K562 (cell line): ENCODE measurements at regions not wholly inside any gene's neighbourhood (a gene's known extent, or its start where the extent isn't known, plus 50 kb on each side); places are given as distances from the start of the nearest gene placed in this dataset.

ENCODE experiments used
- ATAC-seq: fragments of 200-7000 bp; cut with Tn5 transposase; 3 replicates; pipeline ENCODE4 v1.9.1; 2020; ENCODE audit warnings: moderate library complexity
- BruUV-seq: library from RNA; stranded (reverse); fragments of 400-500 nt; replicated peaks from 2 replicates; lab custom pipeline; 2021; lab: Mats Ljungman, UMichigan
- CTCF ChIA-PET: fragments of 300-600 bp; formaldehyde crosslinking; extraction: SDS; loops from one replicate; lab custom pipeline; 2021; ENCODE audit warnings: low intra/inter-chr PET ratio; lab: Yijun Ruan, JAX
- POLR2A ChIA-PET: fragments of 300-600, 350-650 bp; sonication (Branson Sonifier 250); formaldehyde crosslinking; extraction: SDS; loops from one replicate; lab custom pipeline; 2021; ENCODE audit warnings: antibody characterized with exemption, inconsistent platforms; lab: Yijun Ruan, JAX
- DNase-seq, 4 experiments: peaks; one replicate each; pipeline versions ENCODE4 v3.0.0 to v3.0.0-alpha.2; 2011 to 2018; ENCODE audit warnings: low spot score in 3 of 4, mixed read lengths in 3 of 4; ENCODE audit errors: extremely low read depth in 1 of 4
- FAIRE-seq: peaks from 2 replicates; lab custom pipeline; 2011; peaks lifted over from hg19 to GRCh38; lab: Jason Lieb, UNC
- H2AFZ ChIP-seq: 2 replicates; pipeline ENCODE4 v1.6.0; 2011; ENCODE audit warnings: low read depth, low read length, control low read depth, inconsistent platforms
- H3K27ac ChIP-seq: fragments of 200-600 bp; 3 replicates; pipeline ENCODE4 v1.8.0; 2011; ENCODE audit warnings: low read depth, mild to moderate bottlenecking, control low read depth, inconsistent platforms, low read length, moderate library complexity, mixed read lengths; ENCODE audit errors: extremely low read depth
- H3K27me3 ChIP-seq, 2 experiments: fragments of 300-600 bp in 1 of 2; 2 replicates in 1 of 2; 3 replicates in 1 of 2; pipeline versions ENCODE4 v1.6.0 to v1.8.0; 2011; ENCODE audit warnings: inconsistent platforms in 2 of 2, low read length in 2 of 2, mild to moderate bottlenecking in 1 of 2, mixed read lengths in 1 of 2, moderate library complexity in 1 of 2; ENCODE audit not compliant: control insufficient read depth in 2 of 2, insufficient read depth in 2 of 2
- H3K36me3 ChIP-seq: fragments of 300-600 bp; 3 replicates; pipeline ENCODE4 v1.8.0; 2011; ENCODE audit warnings: mild to moderate bottlenecking, low read length, inconsistent platforms; ENCODE audit not compliant: control insufficient read depth, insufficient read depth
- H3K4me1 ChIP-seq, 2 experiments: fragments of 200-600 bp in 1 of 2; replicated peaks in 1 of 2; 2 replicates in 1 of 2; 3 replicates in 1 of 2; pipeline versions ENCODE4 v1.5.1 to v1.8.0; 2011; ENCODE audit warnings: inconsistent platforms in 2 of 2, low read length in 2 of 2, mild to moderate bottlenecking in 1 of 2, mixed read lengths in 1 of 2, moderate library complexity in 1 of 2; ENCODE audit not compliant: control insufficient read depth in 2 of 2, insufficient read depth in 2 of 2
- H3K4me2 ChIP-seq: 2 replicates; pipeline ENCODE4 v1.6.1; 2011; ENCODE audit warnings: low read length, control low read depth, inconsistent platforms, mixed read lengths; ENCODE audit not compliant: insufficient read depth
- H3K4me3 ChIP-seq: fragments of 200-600 bp; sonication (generic), shearing (Covaris generic); 2 replicates; pipeline ENCODE4 v1.5.1; 2016; ENCODE audit warnings: control low read depth, inconsistent platforms
- H3K79me2 ChIP-seq: fragments of 200-600 bp; 3 replicates; pipeline ENCODE4 v1.8.0; 2011; ENCODE audit warnings: low read length, inconsistent platforms; ENCODE audit not compliant: control insufficient read depth, insufficient read depth
- H3K9ac ChIP-seq, 2 experiments: 2 replicates each; pipeline versions ENCODE4 v1.6.0 to v1.6.1; 2011; ENCODE audit warnings: low read depth in 2 of 2, low read length in 2 of 2, control low read depth in 1 of 2, inconsistent platforms in 1 of 2, mild to moderate bottlenecking in 1 of 2, mixed read lengths in 1 of 2; ENCODE audit not compliant: insufficient read depth in 1 of 2
- H3K9me1 ChIP-seq: one replicate; pipeline ENCODE4 v1.6.0; 2011; ENCODE audit warnings: inconsistent platforms, mild to moderate bottlenecking, low read length, moderate library complexity; ENCODE audit not compliant: control insufficient read depth, insufficient read depth
- H3K9me3 ChIP-seq: replicated peaks from 2 replicates; pipeline ENCODE4 v1.5.1; 2011; ENCODE audit warnings: low read depth, low read length, inconsistent platforms; ENCODE audit not compliant: control insufficient read depth, insufficient read depth
- H4K20me1 ChIP-seq: replicated peaks from 2 replicates; pipeline ENCODE4 v1.6.1; 2011; ENCODE audit warnings: low read length, inconsistent platforms, mixed read lengths; ENCODE audit not compliant: control insufficient read depth, insufficient read depth
- BRD9 ChIP-seq: fragments of 450-650 bp; IDR thresholded peaks from 2 replicates; pipeline ENCODE4 v1.6.1; 2018; ENCODE audit warnings: low read depth; ENCODE audit not compliant: partially characterized antibody
- CBX3 ChIP-seq, 2 experiments: IDR thresholded peaks; 1 replicate in 1 of 2; 2 replicates in 1 of 2; pipeline ENCODE4 v1.6.1; 2012; ENCODE audit warnings: inconsistent platforms in 2 of 2, low read length in 2 of 2, borderline replicate concordance in 1 of 2, control low read depth in 1 of 2
- CREBBP ChIP-seq: IDR thresholded peaks from one replicate; pipeline ENCODE4 v1.6.1; 2012; ENCODE audit warnings: low read depth, mild to moderate bottlenecking, control low read depth, inconsistent platforms, low read length
- GTF3C2 ChIP-seq: IDR thresholded peaks from 3 replicates; pipeline ENCODE4 v1.6.1; 2011; ENCODE audit warnings: borderline replicate concordance, mild to moderate bottlenecking, moderate library complexity; ENCODE audit not compliant: insufficient read length; ENCODE audit errors: extremely low read depth
- LEF1 ChIP-seq: fragments of 450-650 bp; IDR thresholded peaks from 2 replicates; pipeline ENCODE4 v1.6.1; 2016; ENCODE audit warnings: mild to moderate bottlenecking
- NFIX ChIP-seq: fragments of 250-450 bp; sonication (Bioruptor Pico); IDR thresholded peaks from 2 replicates; pipeline ENCODE4 v1.4.0; 2020; ENCODE audit warnings: low read depth, mild to moderate bottlenecking, moderate library complexity
- SREBF1 ChIP-seq: fragments of 150-350 bp; IDR thresholded peaks from 2 replicates; pipeline ENCODE4 v1.6.1; 2014; ENCODE audit warnings: antibody characterized with exemption, low read depth, low read length, borderline replicate concordance
- ZBTB1 ChIP-seq: sonication (generic); formaldehyde crosslinking; IDR thresholded peaks from 2 replicates; pipeline ENCODE4 v1.8.1; 2023; ENCODE audit warnings: missing genetic modification reagents, low read depth, mild to moderate bottlenecking, borderline replicate concordance
- ZNF239 ChIP-seq: fragments of 250-450 bp; sonication (Bioruptor Pico); IDR thresholded peaks from 2 replicates; pipeline ENCODE4 v1.4.0; 2020; ENCODE audit warnings: mild to moderate bottlenecking
- ZNF347 ChIP-seq: fragments of 450-650 bp; formaldehyde crosslinking; IDR thresholded peaks from 2 replicates; pipeline ENCODE4 v1.4.0; 2020; ENCODE audit warnings: low read depth, mild to moderate bottlenecking, moderate library complexity
- ZNF79 ChIP-seq: fragments of 250-450 bp; sonication (Bioruptor Pico); IDR thresholded peaks from 2 replicates; pipeline ENCODE4 v1.4.0; 2020; ENCODE audit warnings: low read depth, mild to moderate bottlenecking, moderate library complexity
- WGBS: fragments of 100-300 bp; shearing (Covaris generic); methylation state at CpG from one replicate; pipeline ENCODE4 v1.1.6; 2016; ENCODE audit warnings: low coverage, mixed read lengths; ENCODE audit not compliant: insufficient coverage; ENCODE audit errors: missing lambda C conversion rate; 5-methylcytosine and 5-hydroxymethylcytosine counted together
- in situ Hi-C: fragments of 300-500 bp; cut with MboI; formaldehyde crosslinking; loops from 4 replicates; pipeline ENCODE4 v1.15.0; 2018; ENCODE audit warnings: inconsistent platforms, mixed read lengths
- intact Hi-C: fragments of 100-400 bp; cut with micrococcal nuclease; formaldehyde crosslinking; loops from 2 replicates; pipeline ENCODE4 v1.14.2; 2022

GRCh38 chr14:23827100-23827892, 126.3 kb upstream of the DHRS4 start:
- Histone ChIP-seq H2AFZ (no peak overlapping the region), H3K4me2 (no peak overlapping the region), H3K36me3 (no peaks in the 10 kb centered on the region), H3K4me1 (no peaks in the 10 kb centered on the region; a peak in 1 of 5 replicates), H3K4me3 (no peak overlapping the region), H3K27me3 (peaks cover 0 to 6% of the 10 kb centered on the region in 2 experiments; a peak in 2 of 5 replicates), H3K79me2 (no peaks in the 10 kb centered on the region), H3K9ac (no peak overlapping the region), H3K9me3 (no peaks in the 10 kb centered on the region), H4K20me1 (no peaks in the 10 kb centered on the region), H3K9me1 (no peaks in the 10 kb centered on the region), H3K27ac (no peak overlapping the region)
- ATAC-seq (no peak), FAIRE-seq (no peak), DNase-seq (no peak)
- 0% methylated on average over 12 of the region's 13 CpGs for WGBS
- ChIA-PET POLR2A (no interaction called here), CTCF (no interaction called here)
- in situ Hi-C loops = no loop called here
- no TSS peak for BruUV-seq
- TF ChIP-seq ZNF239 (CRISPR knock-in tag) (no peak), ZBTB1 (CRISPR knock-in tag) (no peak), LEF1 (no peak), NFIX (CRISPR knock-in tag) (no peak), ZNF347 (CRISPR knock-in tag) (no peak), SREBF1 (no peak), CREBBP (no peak), GTF3C2 (no peak), BRD9 (no peak), CBX3 (IDR thresholded peaks at IDR 0.05; ENCODE audit: borderline replicate concordance in 1 of 2, low read length in 2 of 2) (no peak), ZNF79 (CRISPR knock-in tag) (no peak)
- intact Hi-C loops = no loop called here
